ENCODE measurements at regions not wholly inside any gene's neighbourhood (a gene's known extent, or its start where the extent isn't known, plus 50 kb on each side); places are given as distances from the start of the nearest gene placed in this dataset.

DNA sequence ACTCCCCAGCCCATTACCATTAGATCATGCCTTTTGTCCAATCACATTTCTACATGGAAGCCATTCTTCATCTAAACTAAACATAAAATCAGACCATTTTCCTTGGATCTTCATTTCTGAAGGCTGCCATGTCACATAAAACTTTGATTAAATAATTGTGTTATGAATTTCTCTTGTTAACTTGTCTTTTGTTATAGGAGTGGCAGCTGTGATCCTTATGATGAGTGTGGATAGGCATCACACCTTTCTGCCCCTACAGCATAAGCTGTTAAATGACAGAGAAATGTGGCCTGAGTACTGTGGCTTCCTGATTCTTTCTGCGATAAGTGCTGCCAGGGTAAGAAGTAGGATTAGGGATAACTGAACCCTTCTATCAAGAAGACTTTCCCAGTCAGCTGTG, 247.1 kb upstream of the MOCS1 start:
- TF ChIP-seq EZH2 (IDR thresholded peaks at IDR 0.05; ENCODE audit: insufficient read depth, low read length) = no peak
- TF ChIP-seq, protein P1, sequence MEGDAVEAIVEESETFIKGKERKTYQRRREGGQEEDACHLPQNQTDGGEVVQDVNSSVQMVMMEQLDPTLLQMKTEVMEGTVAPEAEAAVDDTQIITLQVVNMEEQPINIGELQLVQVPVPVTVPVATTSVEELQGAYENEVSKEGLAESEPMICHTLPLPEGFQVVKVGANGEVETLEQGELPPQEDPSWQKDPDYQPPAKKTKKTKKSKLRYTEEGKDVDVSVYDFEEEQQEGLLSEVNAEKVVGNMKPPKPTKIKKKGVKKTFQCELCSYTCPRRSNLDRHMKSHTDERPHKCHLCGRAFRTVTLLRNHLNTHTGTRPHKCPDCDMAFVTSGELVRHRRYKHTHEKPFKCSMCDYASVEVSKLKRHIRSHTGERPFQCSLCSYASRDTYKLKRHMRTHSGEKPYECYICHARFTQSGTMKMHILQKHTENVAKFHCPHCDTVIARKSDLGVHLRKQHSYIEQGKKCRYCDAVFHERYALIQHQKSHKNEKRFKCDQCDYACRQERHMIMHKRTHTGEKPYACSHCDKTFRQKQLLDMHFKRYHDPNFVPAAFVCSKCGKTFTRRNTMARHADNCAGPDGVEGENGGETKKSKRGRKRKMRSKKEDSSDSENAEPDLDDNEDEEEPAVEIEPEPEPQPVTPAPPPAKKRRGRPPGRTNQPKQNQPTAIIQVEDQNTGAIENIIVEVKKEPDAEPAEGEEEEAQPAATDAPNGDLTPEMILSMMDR (IDR thresholded peaks at IDR 0.05; ENCODE audit: insufficient read depth, low read depth, low read length) = no peak

Measured in astrocyte (in vitro differentiated cells and primary cell).